HEK293 (cell line): ENCODE measurements at regions not wholly inside any gene's neighbourhood (a gene's known extent, or its start where the extent isn't known, plus 50 kb on each side); places are given as distances from the start of the nearest gene placed in this dataset.

Experiments
- ATF2 ChIP-seq: fragments of 450-650 bp; formaldehyde crosslinking; IDR thresholded peaks from 2 replicates; pipeline ENCODE4 v1.5.1; 2016; ENCODE audit warnings: missing biosample characterization, missing genetic modification characterization, low read depth
- GLI4 ChIP-seq: fragments of 450-650 bp; formaldehyde crosslinking; IDR thresholded peaks from 2 replicates; pipeline ENCODE4 v1.5.1; 2016; ENCODE audit warnings: missing biosample characterization, missing genetic modification characterization
- KLF17 ChIP-seq: fragments of 450-650 bp; formaldehyde crosslinking; IDR thresholded peaks from 2 replicates; pipeline ENCODE4 v1.5.1; 2016; ENCODE audit warnings: missing biosample characterization, missing genetic modification characterization
- KLF9 ChIP-seq: fragments of 450-650 bp; formaldehyde crosslinking; IDR thresholded peaks from 2 replicates; pipeline ENCODE4 v1.5.1; 2016; ENCODE audit warnings: missing biosample characterization, missing genetic modification characterization, low read depth
- MYNN ChIP-seq: fragments of 450-650 bp; formaldehyde crosslinking; IDR thresholded peaks from 2 replicates; pipeline ENCODE4 v1.5.1; 2016; ENCODE audit warnings: missing biosample characterization, missing genetic modification characterization, borderline replicate concordance
- SP3 ChIP-seq: fragments of 450-650 bp; formaldehyde crosslinking; IDR thresholded peaks from 2 replicates; pipeline ENCODE4 v1.5.1; 2016; ENCODE audit warnings: missing biosample characterization, missing genetic modification characterization
- ZFP3 ChIP-seq: fragments of 450-650 bp; formaldehyde crosslinking; IDR thresholded peaks from 2 replicates; pipeline ENCODE4 v1.5.1; 2016; ENCODE audit warnings: low read depth, missing biosample characterization, missing genetic modification characterization
- ZFP69B ChIP-seq: fragments of 450-650 bp; formaldehyde crosslinking; IDR thresholded peaks from 2 replicates; pipeline ENCODE4 v1.5.1; 2016; ENCODE audit warnings: missing biosample characterization, missing genetic modification characterization
- ZNF114 ChIP-seq: fragments of 450-650 bp; formaldehyde crosslinking; IDR thresholded peaks from 2 replicates; pipeline ENCODE4 v1.5.0; 2017; ENCODE audit warnings: missing biosample characterization, missing genetic modification characterization
- ZNF133 ChIP-seq: fragments of 450-650 bp; formaldehyde crosslinking; IDR thresholded peaks from 2 replicates; pipeline ENCODE4 v1.5.1; 2016; ENCODE audit warnings: missing biosample characterization, missing genetic modification characterization
- ZNF18 ChIP-seq: fragments of 450-650 bp; formaldehyde crosslinking; IDR thresholded peaks from 2 replicates; pipeline ENCODE4 v1.5.1; 2016; ENCODE audit warnings: missing biosample characterization, missing genetic modification characterization
- ZNF184 ChIP-seq: fragments of 450-650 bp; IDR thresholded peaks from 2 replicates; pipeline ENCODE4 v1.5.1; 2018; ENCODE audit warnings: missing biosample characterization, mild to moderate bottlenecking, missing genetic modification characterization
- ZNF223 ChIP-seq: fragments of 450-650 bp; formaldehyde crosslinking; IDR thresholded peaks from 2 replicates; pipeline ENCODE4 v1.5.1; 2016; ENCODE audit warnings: missing biosample characterization, missing genetic modification characterization
- ZNF433 ChIP-seq: fragments of 450-650 bp; formaldehyde crosslinking; IDR thresholded peaks from 2 replicates; pipeline ENCODE4 v1.5.1; 2016; ENCODE audit warnings: missing biosample characterization, missing genetic modification characterization, low read depth
- ZNF560 ChIP-seq: fragments of 450-650 bp; formaldehyde crosslinking; IDR thresholded peaks from 2 replicates; pipeline ENCODE4 v1.5.1; 2017; ENCODE audit warnings: missing biosample characterization, missing genetic modification characterization, borderline replicate concordance
- ZNF571 ChIP-seq: fragments of 450-650 bp; formaldehyde crosslinking; IDR thresholded peaks from 2 replicates; pipeline ENCODE4 v1.5.0; 2017; ENCODE audit warnings: missing biosample characterization, missing genetic modification characterization
- ZNF596 ChIP-seq: fragments of 450-650 bp; IDR thresholded peaks from 2 replicates; pipeline ENCODE4 v1.5.0; 2018; ENCODE audit warnings: missing biosample characterization, mild to moderate bottlenecking, missing genetic modification characterization, moderate library complexity
- ZNF610 ChIP-seq: fragments of 450-650 bp; formaldehyde crosslinking; IDR thresholded peaks from 2 replicates; pipeline ENCODE4 v1.5.1; 2016; ENCODE audit warnings: missing biosample characterization, missing genetic modification characterization, borderline replicate concordance
- ZNF624 ChIP-seq: fragments of 450-650 bp; formaldehyde crosslinking; IDR thresholded peaks from 2 replicates; pipeline ENCODE4 v1.5.1; 2017; ENCODE audit warnings: missing biosample characterization, missing genetic modification characterization
- ZNF654 ChIP-seq: fragments of 450-650 bp; formaldehyde crosslinking; IDR thresholded peaks from 2 replicates; pipeline ENCODE4 v1.5.1; 2016; ENCODE audit warnings: low read depth, missing biosample characterization, missing genetic modification characterization
- ZNF791 ChIP-seq: fragments of 450-650 bp; formaldehyde crosslinking; IDR thresholded peaks from 2 replicates; pipeline ENCODE4 v1.5.1; 2016; ENCODE audit warnings: missing biosample characterization, missing genetic modification characterization
- ZNF792 ChIP-seq: fragments of 450-650 bp; formaldehyde crosslinking; IDR thresholded peaks from 2 replicates; pipeline ENCODE4 v1.5.1; 2016; ENCODE audit warnings: missing biosample characterization, missing genetic modification characterization
- ZSCAN16 ChIP-seq: fragments of 450-650 bp; formaldehyde crosslinking; IDR thresholded peaks from 2 replicates; pipeline ENCODE4 v1.5.1; 2016; ENCODE audit warnings: missing biosample characterization, missing genetic modification characterization
- ZSCAN18 ChIP-seq: fragments of 450-650 bp; formaldehyde crosslinking; IDR thresholded peaks from 2 replicates; pipeline ENCODE4 v1.5.1; 2016; ENCODE audit warnings: missing biosample characterization, missing genetic modification characterization
- TF ChIP-seq, protein P1 (sequence below): fragments of 450-650 bp; formaldehyde crosslinking; IDR thresholded peaks from 2 replicates; pipeline ENCODE4 v1.5.1; 2016; ENCODE audit warnings: missing biosample characterization, missing genetic modification characterization, borderline replicate concordance
- TF ChIP-seq, protein P2 (sequence below): fragments of 450-650 bp; formaldehyde crosslinking; IDR thresholded peaks from 2 replicates; pipeline ENCODE4 v1.5.1; 2016; ENCODE audit warnings: missing biosample characterization, missing genetic modification characterization
- TF ChIP-seq, protein P3 (sequence below): fragments of 450-650 bp; formaldehyde crosslinking; IDR thresholded peaks from 2 replicates; pipeline ENCODE4 v1.5.1; 2017; ENCODE audit warnings: missing biosample characterization, missing genetic modification characterization

- no peak for TF ChIP-seq ZNF433 (tag by site-specific recombination)
- no peak for TF ChIP-seq ZNF792 (tag by site-specific recombination)
- TF ChIP-seq MYNN (tag by site-specific recombination), result no peak
- TF ChIP-seq ZFP69B (tag by site-specific recombination), result no peak
- TF ChIP-seq GLI4 (tag by site-specific recombination), result no peak
- TF ChIP-seq, protein P1, sequence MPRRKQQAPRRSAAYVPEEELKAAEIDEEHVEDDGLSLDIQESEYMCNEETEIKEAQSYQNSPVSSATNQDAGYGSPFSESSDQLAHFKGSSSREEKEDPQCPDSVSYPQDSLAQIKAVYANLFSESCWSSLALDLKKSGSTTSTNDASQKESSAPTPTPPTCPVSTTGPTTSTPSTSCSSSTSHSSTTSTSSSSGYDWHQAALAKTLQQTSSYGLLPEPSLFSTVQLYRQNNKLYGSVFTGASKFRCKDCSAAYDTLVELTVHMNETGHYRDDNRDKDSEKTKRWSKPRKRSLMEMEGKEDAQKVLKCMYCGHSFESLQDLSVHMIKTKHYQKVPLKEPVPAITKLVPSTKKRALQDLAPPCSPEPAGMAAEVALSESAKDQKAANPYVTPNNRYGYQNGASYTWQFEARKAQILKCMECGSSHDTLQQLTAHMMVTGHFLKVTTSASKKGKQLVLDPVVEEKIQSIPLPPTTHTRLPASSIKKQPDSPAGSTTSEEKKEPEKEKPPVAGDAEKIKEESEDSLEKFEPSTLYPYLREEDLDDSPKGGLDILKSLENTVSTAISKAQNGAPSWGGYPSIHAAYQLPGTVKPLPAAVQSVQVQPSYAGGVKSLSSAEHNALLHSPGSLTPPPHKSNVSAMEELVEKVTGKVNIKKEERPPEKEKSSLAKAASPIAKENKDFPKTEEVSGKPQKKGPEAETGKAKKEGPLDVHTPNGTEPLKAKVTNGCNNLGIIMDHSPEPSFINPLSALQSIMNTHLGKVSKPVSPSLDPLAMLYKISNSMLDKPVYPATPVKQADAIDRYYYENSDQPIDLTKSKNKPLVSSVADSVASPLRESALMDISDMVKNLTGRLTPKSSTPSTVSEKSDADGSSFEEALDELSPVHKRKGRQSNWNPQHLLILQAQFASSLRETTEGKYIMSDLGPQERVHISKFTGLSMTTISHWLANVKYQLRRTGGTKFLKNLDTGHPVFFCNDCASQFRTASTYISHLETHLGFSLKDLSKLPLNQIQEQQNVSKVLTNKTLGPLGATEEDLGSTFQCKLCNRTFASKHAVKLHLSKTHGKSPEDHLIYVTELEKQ (tag by site-specific recombination), result no peak
- TF ChIP-seq, protein P2, sequence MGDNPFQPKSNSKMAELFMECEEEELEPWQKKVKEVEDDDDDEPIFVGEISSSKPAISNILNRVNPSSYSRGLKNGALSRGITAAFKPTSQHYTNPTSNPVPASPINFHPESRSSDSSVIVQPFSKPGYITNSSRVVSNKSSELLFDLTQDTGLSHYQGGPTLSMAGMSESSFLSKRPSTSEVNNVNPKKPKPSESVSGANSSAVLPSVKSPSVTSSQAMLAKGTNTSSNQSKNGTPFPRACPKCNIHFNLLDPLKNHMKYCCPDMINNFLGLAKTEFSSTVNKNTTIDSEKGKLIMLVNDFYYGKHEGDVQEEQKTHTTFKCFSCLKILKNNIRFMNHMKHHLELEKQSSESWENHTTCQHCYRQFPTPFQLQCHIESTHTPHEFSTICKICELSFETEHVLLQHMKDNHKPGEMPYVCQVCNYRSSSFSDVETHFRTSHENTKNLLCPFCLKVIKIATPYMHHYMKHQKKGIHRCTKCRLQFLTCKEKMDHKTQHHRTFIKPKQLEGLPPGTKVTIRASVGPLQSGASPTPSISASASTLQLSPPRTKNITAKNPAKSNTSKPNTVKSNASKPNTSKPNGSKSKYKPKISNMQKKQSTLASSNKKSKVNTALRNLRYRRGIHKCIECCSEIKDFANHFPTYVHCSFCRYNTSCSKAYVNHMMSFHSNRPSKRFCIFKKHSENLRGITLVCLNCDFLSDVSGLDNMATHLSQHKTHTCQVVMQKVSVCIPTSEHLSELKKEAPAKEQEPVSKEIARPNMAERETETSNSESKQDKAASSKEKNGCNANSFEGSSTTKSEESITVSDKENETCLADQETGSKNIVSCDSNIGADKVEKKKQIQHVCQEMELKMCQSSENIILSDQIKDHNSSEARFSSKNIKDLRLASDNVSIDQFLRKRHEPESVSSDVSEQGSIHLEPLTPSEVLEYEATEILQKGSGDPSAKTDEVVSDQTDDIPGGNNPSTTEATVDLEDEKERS, result no peak
- no peak for TF ChIP-seq ATF2 (tag by site-specific recombination)
- TF ChIP-seq ZNF114 (tag by site-specific recombination), result no peak
- no peak for TF ChIP-seq ZNF654 (tag by site-specific recombination)
- no peak for TF ChIP-seq ZNF133
- TF ChIP-seq ZNF791 (tag by site-specific recombination), result no peak
- TF ChIP-seq ZNF596 (tag by site-specific recombination), result no peak
- TF ChIP-seq ZNF571 (tag by site-specific recombination), result no peak
- TF ChIP-seq ZNF184 (tag by site-specific recombination), result no peak
- peak; percentile 36; the same call in 1 of the 2 replicates for TF ChIP-seq SP3 (tag by site-specific recombination)
- no peak for TF ChIP-seq KLF9 (tag by site-specific recombination)
- no peak for TF ChIP-seq ZNF610 (tag by site-specific recombination)
- TF ChIP-seq ZNF560 (tag by site-specific recombination), result no peak
- TF ChIP-seq, protein P3, sequence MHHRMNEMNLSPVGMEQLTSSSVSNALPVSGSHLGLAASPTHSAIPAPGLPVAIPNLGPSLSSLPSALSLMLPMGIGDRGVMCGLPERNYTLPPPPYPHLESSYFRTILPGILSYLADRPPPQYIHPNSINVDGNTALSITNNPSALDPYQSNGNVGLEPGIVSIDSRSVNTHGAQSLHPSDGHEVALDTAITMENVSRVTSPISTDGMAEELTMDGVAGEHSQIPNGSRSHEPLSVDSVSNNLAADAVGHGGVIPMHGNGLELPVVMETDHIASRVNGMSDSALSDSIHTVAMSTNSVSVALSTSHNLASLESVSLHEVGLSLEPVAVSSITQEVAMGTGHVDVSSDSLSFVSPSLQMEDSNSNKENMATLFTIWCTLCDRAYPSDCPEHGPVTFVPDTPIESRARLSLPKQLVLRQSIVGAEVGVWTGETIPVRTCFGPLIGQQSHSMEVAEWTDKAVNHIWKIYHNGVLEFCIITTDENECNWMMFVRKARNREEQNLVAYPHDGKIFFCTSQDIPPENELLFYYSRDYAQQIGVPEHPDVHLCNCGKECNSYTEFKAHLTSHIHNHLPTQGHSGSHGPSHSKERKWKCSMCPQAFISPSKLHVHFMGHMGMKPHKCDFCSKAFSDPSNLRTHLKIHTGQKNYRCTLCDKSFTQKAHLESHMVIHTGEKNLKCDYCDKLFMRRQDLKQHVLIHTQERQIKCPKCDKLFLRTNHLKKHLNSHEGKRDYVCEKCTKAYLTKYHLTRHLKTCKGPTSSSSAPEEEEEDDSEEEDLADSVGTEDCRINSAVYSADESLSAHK (tag by site-specific recombination), result no peak
- no peak for TF ChIP-seq KLF17 (tag by site-specific recombination)
- TF ChIP-seq ZNF624 (tag by site-specific recombination), result no peak
- TF ChIP-seq ZSCAN16 (tag by site-specific recombination), result no peak
- no peak for TF ChIP-seq ZSCAN18 (tag by site-specific recombination)
- TF ChIP-seq ZNF223, result no peak
- TF ChIP-seq ZNF18, result no peak
- TF ChIP-seq ZFP3, result no peak
Observed at GRCh38 chr12:24045816-24046257, 96.4 kb upstream of the SOX5 start (continued).
